CD4-positive, alpha-beta T cell (primary cell): ENCODE measurements at regions not wholly inside any gene's neighbourhood (a gene's known extent, or its start where the extent isn't known, plus 50 kb on each side); places are given as distances from the start of the nearest gene placed in this dataset.

Experiments used
- ATAC-seq: fragments of 200-7000 bp; cut with Tn5 transposase; one replicate; pipeline ENCODE4 v1.10.0; 2022; ENCODE audit warnings: mild to moderate bottlenecking; ENCODE audit not compliant: poor library complexity
- CTCF ChIA-PET: fragments of 350-600 bp; sonication (Branson Sonifier 250); formaldehyde crosslinking; loops from one replicate; lab custom pipeline; 2021; ENCODE audit warnings: antibody characterized with exemption, inconsistent platforms; lab: Charles Lee
- POLR2A ChIA-PET: fragments of 350-600 bp; sonication (Branson Sonifier 250); formaldehyde crosslinking; loops from one replicate; lab custom pipeline; 2021; ENCODE audit warnings: antibody characterized with exemption, inconsistent platforms; lab: Charles Lee
- DNase-seq, 14 experiments: peaks; one replicate each; pipeline ENCODE4 v3.0.0-alpha.2; 2013 to 2020; ENCODE audit warnings: mixed read lengths in 2 of 14
- H3K27ac ChIP-seq, 2 donors: one replicate each; pipeline versions ENCODE4 v1.5.1 to v1.7.0; 2013; ENCODE audit warnings: low read length in 2 of 2, low read depth in 1 of 2, mild to moderate bottlenecking in 1 of 2
- H3K27me3 ChIP-seq, 2 experiments: 1 replicate in 1 of 2; 2 replicates in 1 of 2; pipeline versions ENCODE4 v1.6.1 to v1.7.0; 2013; ENCODE audit warnings: low read length in 2 of 2, control low read depth in 1 of 2, mild to moderate bottlenecking in 1 of 2, moderate library complexity in 1 of 2; ENCODE audit not compliant: insufficient read depth in 2 of 2, control insufficient read depth in 1 of 2
- H3K36me3 ChIP-seq: one replicate; pipeline ENCODE4 v1.6.1; 2013; ENCODE audit warnings: low read length, control low read depth; ENCODE audit not compliant: insufficient read depth
- H3K4me1 ChIP-seq: one replicate; pipeline ENCODE4 v1.6.1; 2013; ENCODE audit warnings: low read length, control low read depth; ENCODE audit not compliant: insufficient read depth
- H3K4me3 ChIP-seq: one replicate; pipeline ENCODE4 v1.5.1; 2013; ENCODE audit warnings: mild to moderate bottlenecking, low read length, moderate library complexity
- H3K9me3 ChIP-seq, 2 experiments: 1 replicate in 1 of 2; 2 replicates in 1 of 2; pipeline versions ENCODE4 v1.6.1 to v1.7.0; 2013; ENCODE audit warnings: low read length in 2 of 2, mild to moderate bottlenecking in 2 of 2, control low read depth in 1 of 2, moderate library complexity in 1 of 2; ENCODE audit not compliant: control insufficient read depth in 1 of 2, insufficient read depth in 1 of 2
- H3K27ac Mint-ChIP-seq: one replicate; pipeline ENCODE4 v1.8.0; 2020; ENCODE audit warnings: mixed read lengths
- H3K27me3 Mint-ChIP-seq: one replicate; pipeline ENCODE4 v1.8.0; 2021; ENCODE audit warnings: mixed read lengths
- H3K36me3 Mint-ChIP-seq: one replicate; pipeline ENCODE4 v1.8.0; 2021; ENCODE audit warnings: low read depth, mixed read lengths
- H3K4me1 Mint-ChIP-seq: one replicate; pipeline ENCODE4 v1.8.0; 2021; ENCODE audit warnings: low read depth, mixed read lengths
- H3K4me3 Mint-ChIP-seq: one replicate; pipeline ENCODE4 v1.8.0; 2020; ENCODE audit warnings: mild to moderate bottlenecking, mixed read lengths
- H3K9me3 Mint-ChIP-seq: one replicate; pipeline ENCODE4 v1.8.0; 2020; ENCODE audit warnings: mixed read lengths
- CTCF ChIP-seq: fragments of 200-600 bp; IDR thresholded peaks from one replicate; pipeline ENCODE4 v1.8.0; 2022; ENCODE audit warnings: antibody characterized with exemption, mild to moderate bottlenecking
- intact Hi-C, 2 experiments: fragments of 100-400 bp; cut with DNase I in 1 of 2; cut with micrococcal nuclease in 1 of 2; formaldehyde crosslinking; loops; one replicate each; pipeline versions ENCODE4 v1.15.1 to v1.9.0; 2023 to 2025; cut with DNase I, micrococcal nuclease

GRCh38 chr16:17839272-17839671 lies 368.5 kb upstream of the XYLT1 start:
- Mint-ChIP-seq H3K4me3 (no peak overlapping the region), H3K27me3 (peaks cover 16% of the 10 kb centered on the region), H3K27ac (no peak overlapping the region), H3K9me3 (no peaks in the 10 kb centered on the region), H3K4me1 (no peaks in the 10 kb centered on the region), H3K36me3 (no peaks in the 10 kb centered on the region)
- Histone ChIP-seq H3K27me3 (no peaks in the 10 kb centered on the region), H3K27ac (no peak overlapping the region), H3K4me3 (no peak overlapping the region), H3K36me3 (no peaks in the 10 kb centered on the region), H3K9me3 (no peaks in the 10 kb centered on the region), H3K4me1 (no peaks in the 10 kb centered on the region)
- no peak for TF ChIP-seq CTCF
- CTCF ChIA-PET, result no interaction called here
- ATAC-seq, result no peak
- POLR2A ChIA-PET, result no interaction called here
- intact Hi-C loops, result no loop called here
- DNase-seq, result no peak

- Mint-ChIP-seq H3K27ac (no peak overlapping the region), H3K27me3 (peaks cover 16% of the 10 kb centered on the region), H3K4me1 (no peaks in the 10 kb centered on the region), H3K9me3 (no peaks in the 10 kb centered on the region), H3K4me3 (no peak overlapping the region), H3K36me3 (no peaks in the 10 kb centered on the region)
- no peaks in the 10 kb centered on the region for H3K9me3 ChIP-seq
- no peak overlapping the region for H3K4me3 ChIP-seq
- H3K27me3 ChIP-seq, result no peaks in the 10 kb centered on the region
- no peak for DNase-seq
- CTCF ChIA-PET, result no interaction called here
- no peak for ATAC-seq
- H3K36me3 ChIP-seq, result no peaks in the 10 kb centered on the region
- no peaks in the 10 kb centered on the region for H3K4me1 ChIP-seq
- H3K27ac ChIP-seq, result no peak overlapping the region
- no peak for TF ChIP-seq CTCF
- POLR2A ChIA-PET, result interaction anchor here (0.6 kb wide), 1 partner anchor 132 kb away, joined by 3 read pairs; no protein-coding TSS in a partner anchor
- intact Hi-C loops, result no loop called here
Measured at GRCh38 chr16:17836868-17837602, 366.3 kb upstream of the XYLT1 start.

GRCh38 chr16:17835118-17835876 lies 364.5 kb upstream of the XYLT1 start:
- intact Hi-C loops, result no loop called here
- no peaks in the 10 kb centered on the region for H3K4me1 ChIP-seq
- TF ChIP-seq CTCF, result no peak
- no peak overlapping the region for H3K4me3 ChIP-seq
- H3K4me1 Mint-ChIP-seq, result no peaks in the 10 kb centered on the region
- H3K27me3 Mint-ChIP-seq, result peaks cover 10% of the 10 kb centered on the region
- no peak overlapping the region for H3K27ac Mint-ChIP-seq
- no peaks in the 10 kb centered on the region for H3K9me3 ChIP-seq
- no peaks in the 10 kb centered on the region for H3K9me3 Mint-ChIP-seq
- POLR2A ChIA-PET, result no interaction called here
- no peak overlapping the region for H3K27ac ChIP-seq
- no peaks in the 10 kb centered on the region for H3K27me3 ChIP-seq
- DNase-seq (no peak), ATAC-seq (no peak)
- H3K36me3 Mint-ChIP-seq, result no peaks in the 10 kb centered on the region
- H3K4me3 Mint-ChIP-seq, result no peak overlapping the region
- CTCF ChIA-PET, result no interaction called here
- H3K36me3 ChIP-seq, result no peaks in the 10 kb centered on the region
